Endodermal cell (in vitro differentiated cells): ENCODE measurements at regions not wholly inside any gene's neighbourhood (a gene's known extent, or its start where the extent isn't known, plus 50 kb on each side); places are given as distances from the start of the nearest gene placed in this dataset.
"Not testable (repeated sequence)": the region's sequence is repeated elsewhere in the genome, so short reads cannot be mapped to it uniquely, and the experiment has no call there.

Experiments used
- DNase-seq: peaks from one replicate; pipeline ENCODE4 v3.0.0-alpha.2; 2017
- H3K27ac ChIP-seq: 2 replicates; pipeline ENCODE4 v1.5.1; 2013; ENCODE audit warnings: mild to moderate bottlenecking, low read depth, low read length, moderate library complexity
- H3K27me3 ChIP-seq: 2 replicates; pipeline ENCODE4 v1.6.1; 2013; ENCODE audit warnings: mild to moderate bottlenecking, low read length, moderate library complexity; ENCODE audit not compliant: insufficient read depth, control insufficient read depth, poor library complexity, severe bottlenecking
- H3K36me3 ChIP-seq: 2 replicates; pipeline ENCODE4 v1.7.0; 2013; ENCODE audit warnings: mild to moderate bottlenecking, low read length, moderate library complexity; ENCODE audit not compliant: control insufficient read depth, insufficient read depth
- H3K4me1 ChIP-seq: one replicate; pipeline ENCODE4 v1.7.0; 2013; ENCODE audit warnings: low read length; ENCODE audit not compliant: control insufficient read depth, insufficient read depth
- H3K4me3 ChIP-seq: 2 replicates; pipeline ENCODE4 v1.5.1; 2013; ENCODE audit warnings: mild to moderate bottlenecking, low read length, moderate library complexity
- H3K9ac ChIP-seq: 2 replicates; pipeline ENCODE4 v1.6.1; 2013; ENCODE audit warnings: mild to moderate bottlenecking, low read length, moderate library complexity; ENCODE audit not compliant: poor library complexity, severe bottlenecking; ENCODE audit errors: extremely low read depth
- H3K9me3 ChIP-seq: 2 replicates; pipeline ENCODE4 v1.6.1; 2013; ENCODE audit warnings: mild to moderate bottlenecking, low read length, moderate library complexity; ENCODE audit not compliant: control insufficient read depth
- H3K27ac Mint-ChIP-seq: 2 replicates; pipeline ENCODE4 v1.8.0; 2020; ENCODE audit warnings: mixed read lengths
- H3K27me3 Mint-ChIP-seq: 2 replicates; pipeline ENCODE4 v1.8.0; 2021; ENCODE audit warnings: mild to moderate bottlenecking, mixed read lengths; ENCODE audit not compliant: insufficient read depth
- H3K36me3 Mint-ChIP-seq: 2 replicates; pipeline ENCODE4 v1.8.0; 2020; ENCODE audit warnings: low read depth, mixed read lengths
- H3K4me1 Mint-ChIP-seq: 2 replicates; pipeline ENCODE4 v1.8.0; 2020; ENCODE audit warnings: mixed read lengths
- H3K4me3 Mint-ChIP-seq: 2 replicates; pipeline ENCODE4 v1.8.0; 2020; ENCODE audit warnings: mild to moderate bottlenecking, moderate library complexity, mixed read lengths
- H3K9me3 Mint-ChIP-seq: 2 replicates; pipeline ENCODE4 v1.8.0; 2020; ENCODE audit warnings: mild to moderate bottlenecking, mixed read lengths
- WGBS, 2 experiments: methylation state at CpG; one replicate each; pipeline versions ENCODE4 v1.1.5 to v1.1.7; 2013; ENCODE audit warnings: missing lambda C conversion rate in 2 of 2, mixed read lengths in 1 of 2; ENCODE audit not compliant: insufficient coverage in 1 of 2, insufficient read length in 1 of 2; 5-methylcytosine and 5-hydroxymethylcytosine counted together
- TF ChIP-seq, protein P1 (sequence below): fragments of 200-600 bp; sonication (generic); conservative IDR thresholded peaks from 2 replicates; pipeline ENCODE4 v1.5.0; 2021; ENCODE audit warnings: antibody characterized with exemption, mild to moderate bottlenecking

DNA sequence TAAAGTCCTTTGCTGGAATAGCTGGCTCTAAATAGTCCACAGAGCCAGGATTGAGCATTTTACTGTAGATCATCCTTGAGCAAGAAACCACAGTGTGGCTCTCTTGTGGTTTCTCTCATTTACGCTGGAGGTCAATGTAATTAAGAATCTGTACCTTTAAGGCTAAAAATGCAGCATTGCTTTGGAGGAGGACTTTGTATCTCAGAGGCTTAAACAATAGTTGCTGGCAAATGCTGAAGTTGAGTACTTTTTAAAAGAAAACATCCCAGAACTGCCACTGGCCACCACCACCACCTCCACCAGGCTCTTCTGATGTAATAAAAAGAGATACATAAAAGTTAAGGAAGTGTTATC lies 177.3 kb upstream of the ADAMTSL1 start:
- Histone ChIP-seq H3K4me3 (no peak overlapping the region), H3K9ac (no peak overlapping the region), H3K36me3 (no peaks in the 10 kb centered on the region), H3K27ac (no peak overlapping the region), H3K4me1 (peaks cover 4% of the 10 kb centered on the region), H3K27me3 (no peaks in the 10 kb centered on the region), H3K9me3 (no peaks in the 10 kb centered on the region)
- no peak for DNase-seq
- Mint-ChIP-seq H3K27ac (no peak overlapping the region), H3K27me3 (no peaks in the 10 kb centered on the region), H3K4me3 (no peak overlapping the region), H3K9me3 (no peaks in the 10 kb centered on the region), H3K36me3 (no peaks in the 10 kb centered on the region), H3K4me1 (peaks cover 20% of the 10 kb centered on the region)
- WGBS, 2 experiments: 92 to 100% methylated on average over 1 of the region's 1 CpG
- TF ChIP-seq, protein P1, sequence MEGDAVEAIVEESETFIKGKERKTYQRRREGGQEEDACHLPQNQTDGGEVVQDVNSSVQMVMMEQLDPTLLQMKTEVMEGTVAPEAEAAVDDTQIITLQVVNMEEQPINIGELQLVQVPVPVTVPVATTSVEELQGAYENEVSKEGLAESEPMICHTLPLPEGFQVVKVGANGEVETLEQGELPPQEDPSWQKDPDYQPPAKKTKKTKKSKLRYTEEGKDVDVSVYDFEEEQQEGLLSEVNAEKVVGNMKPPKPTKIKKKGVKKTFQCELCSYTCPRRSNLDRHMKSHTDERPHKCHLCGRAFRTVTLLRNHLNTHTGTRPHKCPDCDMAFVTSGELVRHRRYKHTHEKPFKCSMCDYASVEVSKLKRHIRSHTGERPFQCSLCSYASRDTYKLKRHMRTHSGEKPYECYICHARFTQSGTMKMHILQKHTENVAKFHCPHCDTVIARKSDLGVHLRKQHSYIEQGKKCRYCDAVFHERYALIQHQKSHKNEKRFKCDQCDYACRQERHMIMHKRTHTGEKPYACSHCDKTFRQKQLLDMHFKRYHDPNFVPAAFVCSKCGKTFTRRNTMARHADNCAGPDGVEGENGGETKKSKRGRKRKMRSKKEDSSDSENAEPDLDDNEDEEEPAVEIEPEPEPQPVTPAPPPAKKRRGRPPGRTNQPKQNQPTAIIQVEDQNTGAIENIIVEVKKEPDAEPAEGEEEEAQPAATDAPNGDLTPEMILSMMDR: no peak

DNA sequence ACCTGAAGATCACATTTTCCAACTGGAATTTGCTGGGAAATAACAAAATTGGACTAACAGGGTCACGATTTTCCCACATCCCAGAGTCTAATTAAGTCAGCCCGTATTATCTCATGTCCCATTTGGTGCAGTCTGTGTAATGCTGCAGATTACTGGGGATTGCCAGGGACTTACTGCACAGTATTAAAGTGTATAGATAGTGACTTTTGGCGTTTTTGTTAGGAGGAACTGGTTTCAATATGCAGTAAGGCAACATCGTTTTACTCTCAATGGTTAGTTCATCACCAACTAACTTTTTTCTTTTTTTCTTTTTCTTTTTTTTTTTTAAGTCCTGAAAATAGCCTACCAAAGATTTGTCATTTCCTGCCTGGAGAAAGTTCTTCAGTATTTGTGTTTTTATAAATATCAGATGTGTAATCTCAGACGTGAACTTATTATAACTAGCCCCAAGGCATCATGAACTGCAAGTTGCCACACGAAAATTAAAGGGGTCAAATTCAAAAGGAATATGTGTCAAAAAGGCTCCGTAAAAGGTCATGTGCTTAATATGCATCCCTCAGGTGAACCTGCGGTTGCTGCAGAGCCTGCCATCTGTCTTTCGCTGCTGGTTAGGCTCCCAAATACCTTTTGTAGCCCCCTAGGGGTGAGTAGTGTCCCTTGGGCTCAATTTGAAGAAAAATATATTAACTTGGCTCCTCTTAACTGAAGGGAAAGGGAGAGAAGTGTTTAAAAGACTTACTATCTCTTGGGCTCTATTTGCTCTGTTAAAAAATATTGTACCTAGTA lies 176.7 kb upstream of the ADAMTSL1 start:
- H3K4me3 Mint-ChIP-seq: no peak overlapping the region
- H3K4me1 ChIP-seq: peaks cover 4% of the 10 kb centered on the region
- H3K36me3 ChIP-seq: no peaks in the 10 kb centered on the region
- peak; percentile 72 for DNase-seq
- TF ChIP-seq, protein P1: peak; percentile 89
- no peaks in the 10 kb centered on the region for H3K36me3 Mint-ChIP-seq
- peaks cover 20% of the 10 kb centered on the region for H3K4me1 Mint-ChIP-seq
- H3K9ac ChIP-seq: no peak overlapping the region
- 77 to 79% methylated on average over 8 to 9 of the region's 9 CpGs for WGBS, 2 experiments
- no peak overlapping the region for H3K27ac ChIP-seq
- peak overlapping the region; percentile 10 for H3K27ac Mint-ChIP-seq
- H3K9me3 ChIP-seq: no peaks in the 10 kb centered on the region
- no peaks in the 10 kb centered on the region for H3K27me3 ChIP-seq
- H3K4me3 ChIP-seq: no peak overlapping the region
- H3K27me3 Mint-ChIP-seq: no peaks in the 10 kb centered on the region
- no peaks in the 10 kb centered on the region for H3K9me3 Mint-ChIP-seq

DNA sequence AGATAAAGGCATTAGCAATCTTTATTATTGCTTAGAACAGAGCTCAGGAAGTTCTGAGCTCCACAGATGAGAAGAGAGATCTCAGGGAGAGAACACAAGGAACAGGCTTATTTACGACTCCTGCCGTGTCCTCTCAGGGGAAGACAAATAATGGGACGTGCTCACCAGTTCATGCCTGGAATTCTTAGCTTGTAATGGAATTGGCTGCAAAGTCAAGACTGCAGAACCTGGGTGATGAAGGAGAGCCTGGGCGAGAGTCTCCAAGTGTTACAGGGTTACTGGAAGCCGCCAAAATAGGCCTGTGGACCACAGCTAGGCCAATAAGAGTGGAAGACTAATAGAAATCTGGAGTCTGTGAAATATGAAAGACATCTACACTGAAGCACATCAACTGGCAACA lies 174.5 kb upstream of the ADAMTSL1 start:
- no peaks in the 10 kb centered on the region for H3K9me3 ChIP-seq
- H3K4me1 Mint-ChIP-seq: peaks cover 20% of the 10 kb centered on the region
- 81 to 82% methylated on average over 5 of the region's 5 CpGs for WGBS, 2 experiments

DNA sequence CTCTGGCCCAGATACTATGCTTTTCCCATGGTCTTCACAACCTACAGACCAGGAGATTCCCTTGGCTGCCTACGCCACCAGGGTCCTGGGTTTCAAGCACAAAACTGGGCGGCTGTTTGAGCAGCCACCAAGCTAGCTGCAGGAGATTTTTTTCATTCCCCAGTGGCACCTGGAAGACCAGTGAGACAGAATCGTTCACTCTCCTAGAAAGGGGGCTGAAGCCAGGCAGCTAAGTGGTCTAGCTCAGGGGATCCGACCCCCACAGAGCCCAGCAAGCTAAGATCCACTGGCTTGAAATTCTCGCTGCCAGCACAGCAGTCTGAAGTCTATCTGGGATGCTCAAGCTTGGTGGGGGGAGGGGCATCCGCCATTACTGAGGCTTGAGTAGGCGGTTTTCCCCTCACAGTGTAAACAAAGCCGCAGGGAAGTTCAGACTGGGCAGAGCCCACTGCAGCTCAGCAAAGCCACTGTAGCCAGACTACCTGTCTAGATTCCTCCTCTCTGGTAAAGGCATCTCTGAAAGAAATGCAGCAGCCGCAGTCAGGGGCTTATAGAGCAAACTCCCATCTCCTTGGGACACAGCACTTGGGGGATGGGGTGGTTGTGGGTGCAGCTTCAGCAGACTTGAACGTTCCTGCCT lies 168.7 kb upstream of the ADAMTSL1 start:
- not testable (repeated sequence) for H3K9ac ChIP-seq, H3K27ac Mint-ChIP-seq, H3K9me3 ChIP-seq, H3K27ac ChIP-seq, H3K4me3 ChIP-seq, H3K27me3 ChIP-seq, H3K36me3 ChIP-seq, H3K4me3 Mint-ChIP-seq, H3K4me1 ChIP-seq, H3K4me1 Mint-ChIP-seq, H3K36me3 Mint-ChIP-seq, H3K27me3 Mint-ChIP-seq
- 72 to 83% methylated on average over 6 to 10 of the region's 10 CpGs for WGBS, 2 experiments
- peak; percentile 54 for DNase-seq
- peaks cover 13% of the 10 kb centered on the region for H3K9me3 Mint-ChIP-seq

More for the DNA sequence above, 174.5 kb upstream of the ADAMTSL1 start:
- H3K4me1 ChIP-seq: peaks cover 4% of the 10 kb centered on the region
- no peaks in the 10 kb centered on the region for H3K9me3 Mint-ChIP-seq
- H3K4me3 Mint-ChIP-seq: no peak overlapping the region
- H3K9ac ChIP-seq: no peak overlapping the region
- no peak overlapping the region for H3K27ac Mint-ChIP-seq
- H3K27me3 ChIP-seq: no peaks in the 10 kb centered on the region
- H3K36me3 ChIP-seq: no peaks in the 10 kb centered on the region
- H3K27ac ChIP-seq: no peak overlapping the region
- no peaks in the 10 kb centered on the region for H3K27me3 Mint-ChIP-seq
- H3K4me3 ChIP-seq: no peak overlapping the region
- H3K36me3 Mint-ChIP-seq: no peaks in the 10 kb centered on the region
- DNase-seq: no peak
- TF ChIP-seq, protein P1: no peak
